H1 (cell line): ENCODE measurements at regions not wholly inside any gene's neighbourhood (a gene's known extent, or its start where the extent isn't known, plus 50 kb on each side); places are given as distances from the start of the nearest gene placed in this dataset.

Experiments used
- ATF3 ChIP-seq: IDR thresholded peaks from 2 replicates; pipeline ENCODE4 v1.6.1; 2011; ENCODE audit warnings: low read depth, mild to moderate bottlenecking, low read length; ENCODE audit not compliant: insufficient read depth
- EP300 ChIP-seq, 2 experiments: IDR thresholded peaks; 1 replicate in 1 of 2; 2 replicates in 1 of 2; pipeline ENCODE4 v1.6.1; 2011 to 2012; ENCODE audit warnings: low read depth in 2 of 2, low read length in 2 of 2, mild to moderate bottlenecking in 2 of 2, borderline replicate concordance in 1 of 2, inconsistent platforms in 1 of 2, moderate library complexity in 1 of 2
- EZH2 ChIP-seq: fragments of 200-600 bp; sonication (generic); IDR thresholded peaks from 2 replicates; pipeline ENCODE4 v1.7.1; 2012; ENCODE audit warnings: low read depth, mild to moderate bottlenecking, moderate library complexity, low read length, inconsistent platforms; ENCODE audit not compliant: severe bottlenecking
- KDM1A ChIP-seq: fragments of 200-600, 300-600 bp; sonication (generic); IDR thresholded peaks from 2 replicates; pipeline ENCODE4 v1.7.1; 2016; ENCODE audit warnings: mild to moderate bottlenecking, low read length, borderline replicate concordance
- SIN3A ChIP-seq, 2 experiments: IDR thresholded peaks in 1 of 2; conservative IDR thresholded peaks in 1 of 2; 2 replicates each; pipeline ENCODE4 v1.6.1; 2011 to 2012; ENCODE audit warnings: low read length in 2 of 2, improper control_type of control experiment in 1 of 2, low read depth in 1 of 2, mild to moderate bottlenecking in 1 of 2

- no peak for TF ChIP-seq KDM1A
- TF ChIP-seq ATF3, result no peak
- TF ChIP-seq EP300 (IDR thresholded peaks at IDR 0.05; ENCODE audit: borderline replicate concordance in 1 of 2, low read depth in 2 of 2, low read length in 2 of 2), result no peak
- no peak for TF ChIP-seq EZH2
- no peak for TF ChIP-seq SIN3A (conservative IDR thresholded peaks at IDR 0.05 in 1 of 2, IDR thresholded peaks at IDR 0.05 in 1 of 2; ENCODE audit: low read depth in 1 of 2, low read length in 2 of 2)
Observed at GRCh38 chr4:79212311-79212710, 113.5 kb downstream of the NAA11 start.
